WTC11 (cell line): ENCODE measurements at regions not wholly inside any gene's neighbourhood (a gene's known extent, or its start where the extent isn't known, plus 50 kb on each side); places are given as distances from the start of the nearest gene placed in this dataset.

Experiments
- ATAC-seq: fragments of 200-7000 bp; cut with Tn5 transposase; 2 replicates; pipeline ENCODE4 v1.10.0; 2021; ENCODE audit warnings: mild to moderate bottlenecking, moderate library complexity
- CTCF ChIA-PET: fragments of 300-600 bp; sonication (Branson Sonifier 250); formaldehyde crosslinking; loops from one replicate; lab custom pipeline; 2021; ENCODE audit warnings: antibody characterized with exemption; lab: Charles Lee
- POLR2A ChIA-PET: fragments of 350-600 bp; sonication (Branson Sonifier 250); formaldehyde crosslinking; loops from one replicate; lab custom pipeline; 2021; ENCODE audit warnings: antibody characterized with exemption; lab: Charles Lee
- DNase-seq: peaks from one replicate; pipeline ENCODE4 v3.0.0; 2021; ENCODE audit warnings: low spot score
- H3K27ac Mint-ChIP-seq: 2 replicates; pipeline ENCODE4 v1.8.0; 2021; ENCODE audit warnings: mixed read lengths
- H3K27me3 Mint-ChIP-seq: 2 replicates; pipeline ENCODE4 v1.8.0; 2021; ENCODE audit warnings: low read depth, mild to moderate bottlenecking, moderate library complexity, mixed read lengths
- H3K36me3 Mint-ChIP-seq: 2 replicates; pipeline ENCODE4 v1.8.0; 2021; ENCODE audit warnings: mixed read lengths
- H3K4me1 Mint-ChIP-seq: 2 replicates; pipeline ENCODE4 v1.8.0; 2022; ENCODE audit warnings: mixed read lengths
- H3K4me3 Mint-ChIP-seq: 2 replicates; pipeline ENCODE4 v1.8.0; 2021; ENCODE audit warnings: mild to moderate bottlenecking, moderate library complexity, mixed read lengths
- H3K9me3 Mint-ChIP-seq: 2 replicates; pipeline ENCODE4 v1.8.0; 2021; ENCODE audit warnings: mixed read lengths
- ATF1 ChIP-seq: sonication (generic); formaldehyde crosslinking; IDR thresholded peaks from 2 replicates; pipeline ENCODE4 v1.8.1; 2023; ENCODE audit warnings: mild to moderate bottlenecking, moderate library complexity, missing genetic modification reagents
- CREM ChIP-seq: sonication (generic); formaldehyde crosslinking; IDR thresholded peaks from 2 replicates; pipeline ENCODE4 v1.8.1; 2022; ENCODE audit warnings: mild to moderate bottlenecking, missing genetic modification reagents, moderate library complexity
- ELF4 ChIP-seq: sonication (generic); formaldehyde crosslinking; IDR thresholded peaks from 2 replicates; pipeline ENCODE4 v1.8.1; 2022; ENCODE audit warnings: low read depth, mild to moderate bottlenecking, moderate library complexity, missing genetic modification reagents
- ETV6 ChIP-seq: sonication (generic); formaldehyde crosslinking; IDR thresholded peaks from 2 replicates; pipeline ENCODE4 v1.8.1; 2022; ENCODE audit warnings: mild to moderate bottlenecking, missing genetic modification reagents
- FOXK1 ChIP-seq: sonication (generic); formaldehyde crosslinking; IDR thresholded peaks from 2 replicates; pipeline ENCODE4 v1.8.0; 2022; ENCODE audit warnings: mild to moderate bottlenecking, moderate library complexity, missing genetic modification reagents
- RELA ChIP-seq: sonication (generic); formaldehyde crosslinking; IDR thresholded peaks from 2 replicates; pipeline ENCODE4 v1.8.1; 2022; ENCODE audit warnings: missing genetic modification reagents, mild to moderate bottlenecking, borderline replicate concordance
- TEAD4 ChIP-seq: sonication (generic); formaldehyde crosslinking; IDR thresholded peaks from 2 replicates; pipeline ENCODE4 v1.8.0; 2022; ENCODE audit warnings: mild to moderate bottlenecking, missing genetic modification reagents
- ZNF138 ChIP-seq: sonication (generic); formaldehyde crosslinking; conservative IDR thresholded peaks from 2 replicates; pipeline ENCODE4 v1.8.1; 2022; ENCODE audit warnings: mild to moderate bottlenecking, moderate library complexity, missing genetic modification reagents
- ZNF219 ChIP-seq: sonication (generic); formaldehyde crosslinking; IDR thresholded peaks from 2 replicates; pipeline ENCODE4 v1.8.0; 2023; ENCODE audit warnings: missing genetic modification reagents, mild to moderate bottlenecking, borderline replicate concordance
- ZNF396 ChIP-seq: fragments of 250-450 bp; sonication (Bioruptor Pico); IDR thresholded peaks from 2 replicates; pipeline ENCODE4 v1.8.0; 2021; ENCODE audit warnings: mild to moderate bottlenecking, moderate library complexity, borderline replicate concordance
- ZNF423 ChIP-seq: fragments of 250-450 bp; sonication (Bioruptor Pico); IDR thresholded peaks from 2 replicates; pipeline ENCODE4 v2.1.2; 2022; ENCODE audit warnings: mild to moderate bottlenecking, moderate library complexity
- ZNF671 ChIP-seq: fragments of 250-450 bp; sonication (Bioruptor Pico); IDR thresholded peaks from 2 replicates; pipeline ENCODE4 v1.8.0; 2021; ENCODE audit warnings: mild to moderate bottlenecking
- TF ChIP-seq, protein P1 (sequence below): fragments of 250-450 bp; sonication (Bioruptor Pico); IDR thresholded peaks from 2 replicates; pipeline ENCODE4 v1.9.0; 2021; ENCODE audit warnings: mild to moderate bottlenecking
- TF ChIP-seq, protein P2 (sequence below): sonication (generic); formaldehyde crosslinking; IDR thresholded peaks from 2 replicates; pipeline ENCODE4 v1.8.0; 2023; ENCODE audit warnings: missing genetic modification reagents, mild to moderate bottlenecking, borderline replicate concordance
- TF ChIP-seq, protein P3 (sequence below): sonication (generic); formaldehyde crosslinking; IDR thresholded peaks from 2 replicates; pipeline ENCODE4 v1.8.1; 2023; ENCODE audit warnings: mild to moderate bottlenecking, missing genetic modification reagents, moderate library complexity
- TF ChIP-seq, protein P4 (sequence below): sonication (generic); formaldehyde crosslinking; IDR thresholded peaks from 2 replicates; pipeline ENCODE4 v1.8.1; 2022; ENCODE audit warnings: low read depth, missing genetic modification reagents, borderline replicate concordance
- TF ChIP-seq, protein P5 (sequence below): fragments of 200-600 bp; IDR thresholded peaks from 2 replicates; pipeline ENCODE4 v1.8.0; 2022; ENCODE audit warnings: antibody characterized with exemption
- TF ChIP-seq, protein P6 (sequence below): sonication (generic); formaldehyde crosslinking; IDR thresholded peaks from 2 replicates; pipeline ENCODE4 v1.8.1; 2023; ENCODE audit warnings: mild to moderate bottlenecking, missing genetic modification reagents

DNA sequence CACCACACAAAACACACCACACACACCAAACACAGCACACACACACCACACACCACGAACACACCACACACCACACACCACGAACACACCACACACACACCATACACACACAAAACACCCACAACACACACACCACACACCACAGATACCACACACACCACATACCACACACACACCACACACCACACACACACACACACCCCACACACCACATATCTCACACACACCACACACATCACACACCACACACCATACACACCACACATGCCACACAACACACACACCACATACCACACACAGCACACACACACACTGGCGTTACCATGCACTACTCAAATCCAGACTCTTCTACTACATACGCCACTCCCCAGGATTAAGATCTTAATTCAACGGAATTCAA lies 118.9 kb upstream of the THBS2 start:
- ChIA-PET POLR2A (no interaction called here), CTCF (no interaction called here)
- DNase-seq (no peak), ATAC-seq (no peak)
- Mint-ChIP-seq H3K4me3 (no peak overlapping the region), H3K27me3 (no peaks in the 10 kb centered on the region; the same call in none of the 2 replicates), H3K36me3 (peaks cover 20% of the 10 kb centered on the region), H3K4me1 (no peaks in the 10 kb centered on the region), H3K9me3 (peaks cover 35% of the 10 kb centered on the region), H3K27ac (no peak overlapping the region)
- TF ChIP-seq, protein P1, sequence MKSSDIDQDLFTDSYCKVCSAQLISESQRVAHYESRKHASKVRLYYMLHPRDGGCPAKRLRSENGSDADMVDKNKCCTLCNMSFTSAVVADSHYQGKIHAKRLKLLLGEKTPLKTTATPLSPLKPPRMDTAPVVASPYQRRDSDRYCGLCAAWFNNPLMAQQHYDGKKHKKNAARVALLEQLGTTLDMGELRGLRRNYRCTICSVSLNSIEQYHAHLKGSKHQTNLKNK (CRISPR knock-in tag) = no peak
- TF ChIP-seq TEAD4 (CRISPR knock-in tag) (no peak), ATF1 (CRISPR knock-in tag) (no peak), ZNF423 (CRISPR knock-in tag) (no peak), CREM (CRISPR knock-in tag) (no peak), ZNF396 (no peak), ELF4 (CRISPR knock-in tag) (no peak), ZNF219 (CRISPR knock-in tag) (no peak)
- TF ChIP-seq, protein P2, sequence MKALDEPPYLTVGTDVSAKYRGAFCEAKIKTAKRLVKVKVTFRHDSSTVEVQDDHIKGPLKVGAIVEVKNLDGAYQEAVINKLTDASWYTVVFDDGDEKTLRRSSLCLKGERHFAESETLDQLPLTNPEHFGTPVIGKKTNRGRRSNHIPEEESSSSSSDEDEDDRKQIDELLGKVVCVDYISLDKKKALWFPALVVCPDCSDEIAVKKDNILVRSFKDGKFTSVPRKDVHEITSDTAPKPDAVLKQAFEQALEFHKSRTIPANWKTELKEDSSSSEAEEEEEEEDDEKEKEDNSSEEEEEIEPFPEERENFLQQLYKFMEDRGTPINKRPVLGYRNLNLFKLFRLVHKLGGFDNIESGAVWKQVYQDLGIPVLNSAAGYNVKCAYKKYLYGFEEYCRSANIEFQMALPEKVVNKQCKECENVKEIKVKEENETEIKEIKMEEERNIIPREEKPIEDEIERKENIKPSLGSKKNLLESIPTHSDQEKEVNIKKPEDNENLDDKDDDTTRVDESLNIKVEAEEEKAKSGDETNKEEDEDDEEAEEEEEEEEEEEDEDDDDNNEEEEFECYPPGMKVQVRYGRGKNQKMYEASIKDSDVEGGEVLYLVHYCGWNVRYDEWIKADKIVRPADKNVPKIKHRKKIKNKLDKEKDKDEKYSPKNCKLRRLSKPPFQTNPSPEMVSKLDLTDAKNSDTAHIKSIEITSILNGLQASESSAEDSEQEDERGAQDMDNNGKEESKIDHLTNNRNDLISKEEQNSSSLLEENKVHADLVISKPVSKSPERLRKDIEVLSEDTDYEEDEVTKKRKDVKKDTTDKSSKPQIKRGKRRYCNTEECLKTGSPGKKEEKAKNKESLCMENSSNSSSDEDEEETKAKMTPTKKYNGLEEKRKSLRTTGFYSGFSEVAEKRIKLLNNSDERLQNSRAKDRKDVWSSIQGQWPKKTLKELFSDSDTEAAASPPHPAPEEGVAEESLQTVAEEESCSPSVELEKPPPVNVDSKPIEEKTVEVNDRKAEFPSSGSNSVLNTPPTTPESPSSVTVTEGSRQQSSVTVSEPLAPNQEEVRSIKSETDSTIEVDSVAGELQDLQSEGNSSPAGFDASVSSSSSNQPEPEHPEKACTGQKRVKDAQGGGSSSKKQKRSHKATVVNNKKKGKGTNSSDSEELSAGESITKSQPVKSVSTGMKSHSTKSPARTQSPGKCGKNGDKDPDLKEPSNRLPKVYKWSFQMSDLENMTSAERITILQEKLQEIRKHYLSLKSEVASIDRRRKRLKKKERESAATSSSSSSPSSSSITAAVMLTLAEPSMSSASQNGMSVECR (CRISPR knock-in tag) = no peak
- TF ChIP-seq, protein P3, sequence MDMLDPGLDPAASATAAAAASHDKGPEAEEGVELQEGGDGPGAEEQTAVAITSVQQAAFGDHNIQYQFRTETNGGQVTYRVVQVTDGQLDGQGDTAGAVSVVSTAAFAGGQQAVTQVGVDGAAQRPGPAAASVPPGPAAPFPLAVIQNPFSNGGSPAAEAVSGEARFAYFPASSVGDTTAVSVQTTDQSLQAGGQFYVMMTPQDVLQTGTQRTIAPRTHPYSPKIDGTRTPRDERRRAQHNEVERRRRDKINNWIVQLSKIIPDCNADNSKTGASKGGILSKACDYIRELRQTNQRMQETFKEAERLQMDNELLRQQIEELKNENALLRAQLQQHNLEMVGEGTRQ (CRISPR knock-in tag) = no peak

DNA sequence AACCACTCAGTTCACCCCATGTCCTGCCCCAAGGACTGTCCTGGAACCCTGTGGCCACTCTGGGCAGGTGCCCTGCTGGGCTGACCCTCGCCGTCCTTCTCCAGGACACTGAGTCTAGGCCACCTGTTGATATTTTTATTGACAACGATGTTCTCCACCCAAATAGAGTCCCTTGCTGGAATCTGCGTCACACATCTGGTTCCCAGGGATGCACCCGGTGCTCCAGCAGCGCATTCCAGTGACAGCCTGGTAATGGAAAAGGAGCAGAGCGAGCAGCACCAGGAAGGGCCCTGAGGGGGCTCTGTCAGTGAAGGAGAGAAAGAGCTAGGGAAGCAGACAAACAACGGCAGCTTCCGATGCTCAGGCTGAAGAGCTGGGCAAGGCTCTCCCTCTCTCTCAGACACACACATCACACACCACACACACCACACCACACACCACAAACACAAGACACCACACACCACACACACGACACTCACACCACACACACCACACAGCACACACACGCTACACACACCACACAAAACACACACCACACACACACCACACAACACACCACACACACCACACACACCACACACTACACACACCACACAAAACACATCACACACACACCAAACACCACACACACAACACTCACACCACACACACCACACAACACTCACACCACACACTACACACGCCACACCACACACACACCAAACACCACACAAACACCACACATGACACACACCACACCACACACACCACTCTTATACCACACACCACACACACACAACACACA lies 117.9 kb upstream of the THBS2 start:
- Mint-ChIP-seq H3K4me3 (no peak overlapping the region), H3K9me3 (peaks cover 38% of the 10 kb centered on the region), H3K4me1 (no peaks in the 10 kb centered on the region), H3K27me3 (no peaks in the 10 kb centered on the region; the same call in none of the 2 replicates), H3K36me3 (peaks cover 24% of the 10 kb centered on the region), H3K27ac (peak overlapping the region; percentile 20; the same call in 1 of the 2 replicates)
- CTCF ChIA-PET = interaction anchor here (0.7 to 1.2 kb wide), 2 partner anchors 22 to 161 kb away, joined by 3 read pairs; no protein-coding TSS in a partner anchor
- DNase-seq (peak; percentile 51), ATAC-seq (peak; percentile 72)
- no peak for TF ChIP-seq ZNF671 (CRISPR knock-in tag)
- TF ChIP-seq, protein P4, sequence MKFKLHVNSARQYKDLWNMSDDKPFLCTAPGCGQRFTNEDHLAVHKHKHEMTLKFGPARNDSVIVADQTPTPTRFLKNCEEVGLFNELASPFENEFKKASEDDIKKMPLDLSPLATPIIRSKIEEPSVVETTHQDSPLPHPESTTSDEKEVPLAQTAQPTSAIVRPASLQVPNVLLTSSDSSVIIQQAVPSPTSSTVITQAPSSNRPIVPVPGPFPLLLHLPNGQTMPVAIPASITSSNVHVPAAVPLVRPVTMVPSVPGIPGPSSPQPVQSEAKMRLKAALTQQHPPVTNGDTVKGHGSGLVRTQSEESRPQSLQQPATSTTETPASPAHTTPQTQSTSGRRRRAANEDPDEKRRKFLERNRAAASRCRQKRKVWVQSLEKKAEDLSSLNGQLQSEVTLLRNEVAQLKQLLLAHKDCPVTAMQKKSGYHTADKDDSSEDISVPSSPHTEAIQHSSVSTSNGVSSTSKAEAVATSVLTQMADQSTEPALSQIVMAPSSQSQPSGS (CRISPR knock-in tag) = no peak
- TF ChIP-seq RELA (CRISPR knock-in tag) = no peak
- no peak for TF ChIP-seq FOXK1 (CRISPR knock-in tag)
- no peak for TF ChIP-seq ETV6
- no peak for TF ChIP-seq ZNF138 (CRISPR knock-in tag)
- TF ChIP-seq, protein P5, sequence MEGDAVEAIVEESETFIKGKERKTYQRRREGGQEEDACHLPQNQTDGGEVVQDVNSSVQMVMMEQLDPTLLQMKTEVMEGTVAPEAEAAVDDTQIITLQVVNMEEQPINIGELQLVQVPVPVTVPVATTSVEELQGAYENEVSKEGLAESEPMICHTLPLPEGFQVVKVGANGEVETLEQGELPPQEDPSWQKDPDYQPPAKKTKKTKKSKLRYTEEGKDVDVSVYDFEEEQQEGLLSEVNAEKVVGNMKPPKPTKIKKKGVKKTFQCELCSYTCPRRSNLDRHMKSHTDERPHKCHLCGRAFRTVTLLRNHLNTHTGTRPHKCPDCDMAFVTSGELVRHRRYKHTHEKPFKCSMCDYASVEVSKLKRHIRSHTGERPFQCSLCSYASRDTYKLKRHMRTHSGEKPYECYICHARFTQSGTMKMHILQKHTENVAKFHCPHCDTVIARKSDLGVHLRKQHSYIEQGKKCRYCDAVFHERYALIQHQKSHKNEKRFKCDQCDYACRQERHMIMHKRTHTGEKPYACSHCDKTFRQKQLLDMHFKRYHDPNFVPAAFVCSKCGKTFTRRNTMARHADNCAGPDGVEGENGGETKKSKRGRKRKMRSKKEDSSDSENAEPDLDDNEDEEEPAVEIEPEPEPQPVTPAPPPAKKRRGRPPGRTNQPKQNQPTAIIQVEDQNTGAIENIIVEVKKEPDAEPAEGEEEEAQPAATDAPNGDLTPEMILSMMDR = no peak
- TF ChIP-seq, protein P6, sequence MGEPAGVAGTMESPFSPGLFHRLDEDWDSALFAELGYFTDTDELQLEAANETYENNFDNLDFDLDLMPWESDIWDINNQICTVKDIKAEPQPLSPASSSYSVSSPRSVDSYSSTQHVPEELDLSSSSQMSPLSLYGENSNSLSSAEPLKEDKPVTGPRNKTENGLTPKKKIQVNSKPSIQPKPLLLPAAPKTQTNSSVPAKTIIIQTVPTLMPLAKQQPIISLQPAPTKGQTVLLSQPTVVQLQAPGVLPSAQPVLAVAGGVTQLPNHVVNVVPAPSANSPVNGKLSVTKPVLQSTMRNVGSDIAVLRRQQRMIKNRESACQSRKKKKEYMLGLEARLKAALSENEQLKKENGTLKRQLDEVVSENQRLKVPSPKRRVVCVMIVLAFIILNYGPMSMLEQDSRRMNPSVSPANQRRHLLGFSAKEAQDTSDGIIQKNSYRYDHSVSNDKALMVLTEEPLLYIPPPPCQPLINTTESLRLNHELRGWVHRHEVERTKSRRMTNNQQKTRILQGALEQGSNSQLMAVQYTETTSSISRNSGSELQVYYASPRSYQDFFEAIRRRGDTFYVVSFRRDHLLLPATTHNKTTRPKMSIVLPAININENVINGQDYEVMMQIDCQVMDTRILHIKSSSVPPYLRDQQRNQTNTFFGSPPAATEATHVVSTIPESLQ (CRISPR knock-in tag) = no peak
- POLR2A ChIA-PET = no interaction called here
